Thyroid gland (tissue), 4 donors: ENCODE measurements at regions not wholly inside any gene's neighbourhood (a gene's known extent, or its start where the extent isn't known, plus 50 kb on each side); places are given as distances from the start of the nearest gene placed in this dataset.

ENCODE experiments used
- CTCF ChIP-seq, 6 experiments: fragments of 200-600 bp in 3 of 6; fragments of 450-650 bp in 3 of 6; sonication (generic) in 3 of 6; IDR thresholded peaks; one replicate each; pipeline ENCODE4 v1.5.1; 2016 to 2019; ENCODE audit warnings: antibody characterized with exemption in 6 of 6, mild to moderate bottlenecking in 2 of 6, inconsistent platforms in 1 of 6, moderate library complexity in 1 of 6
- POLR2A ChIP-seq, 2 donors: fragments of 450-650 bp; IDR thresholded peaks; one replicate each; pipeline ENCODE4 v1.6.1; 2017; ENCODE audit warnings: antibody characterized with exemption in 2 of 2, mild to moderate bottlenecking in 2 of 2, moderate library complexity in 1 of 2

GRCh38 chr10:117635826-117636225, 93.3 kb downstream of the EMX2 start:
- no peak for TF ChIP-seq CTCF (IDR thresholded peaks at IDR 0.05)
- TF ChIP-seq POLR2A (IDR thresholded peaks at IDR 0.05) = no peak
